ENCODE measurements at regions not wholly inside any gene's neighbourhood (a gene's known extent, or its start where the extent isn't known, plus 50 kb on each side); places are given as distances from the start of the nearest gene placed in this dataset.

- intact Hi-C loops (cut with DNase I) = loop anchor here (10.0 kb wide), 1 partner anchor 431 kb away; no protein-coding TSS in a partner anchor
- H3K4me3 ChIP-seq = no peak overlapping the region
- H3K27ac ChIP-seq (replicated peaks in 1 of 4) = no peak overlapping the region
These were observed 136.5 kb upstream of the RND3 start for GRCh38 chr2:150624001-150624401.

GRCh38 chr2:150621526-150622213 is 134.2 kb upstream of the RND3 start:
- Histone ChIP-seq H3K36me3 (no peaks in the 10 kb centered on the region), H3K9me3 (no peaks in the 10 kb centered on the region), H3K27ac (replicated peaks in 1 of 4) (peak overlapping the region; percentile 70 to 77 (median 74)), H3K4me1 (peaks cover 24 to 53% (median 45%) of the 10 kb centered on the region in 4 donors), H3K27me3 (no peaks in the 10 kb centered on the region), H3K4me3 (no peak overlapping the region)
- WGBS = 62% methylated on average over 4 of the region's 4 CpGs
- TF ChIP-seq CTCF (IDR thresholded peaks at IDR 0.05) = no peak
- no peak for TF ChIP-seq POLR2A (IDR thresholded peaks at IDR 0.05; ENCODE audit: low read depth)
- TF ChIP-seq POLR2AphosphoS5 (IDR thresholded peaks at IDR 0.05) = no peak
- TF ChIP-seq EP300 (IDR thresholded peaks at IDR 0.05) = no peak
- intact Hi-C loops (cut with DNase I) = loop anchor here (10.0 kb wide), 1 partner anchor 433 kb away; no protein-coding TSS in a partner anchor
- no peak for DNase-seq (ENCODE audit: extremely low spot score)

More at GRCh38 chr2:150624001-150624401, 136.5 kb upstream of the RND3 start:
- WGBS = 70% methylated on average over 5 of the region's 5 CpGs
- H3K27me3 ChIP-seq = no peaks in the 10 kb centered on the region
- DNase-seq (ENCODE audit: extremely low spot score) = no peak
- peaks cover 24 to 39% (median 33%) of the 10 kb centered on the region in 4 donors for H3K4me1 ChIP-seq
- H3K9me3 ChIP-seq = no peaks in the 10 kb centered on the region
- no peaks in the 10 kb centered on the region for H3K36me3 ChIP-seq
- TF ChIP-seq EP300 (IDR thresholded peaks at IDR 0.05) = no peak
- TF ChIP-seq CTCF (IDR thresholded peaks at IDR 0.05) = no peak
- TF ChIP-seq POLR2AphosphoS5 (IDR thresholded peaks at IDR 0.05) = no peak
- TF ChIP-seq POLR2A (IDR thresholded peaks at IDR 0.05; ENCODE audit: low read depth) = no peak

GRCh38 chr2:150620855-150621254 is 133.4 kb upstream of the RND3 start:
- Histone ChIP-seq H3K4me1 (peaks cover 24 to 53% (median 45%) of the 10 kb centered on the region in 4 donors), H3K27me3 (no peaks in the 10 kb centered on the region), H3K27ac (replicated peaks in 1 of 4) (peak overlapping the region; percentile 70 to 77 (median 74)), H3K36me3 (no peaks in the 10 kb centered on the region), H3K9me3 (no peaks in the 10 kb centered on the region), H3K4me3 (no peak overlapping the region)
- intact Hi-C loops (cut with DNase I) = loop anchor here (10.0 kb wide), 1 partner anchor 434 kb away; no protein-coding TSS in a partner anchor
- TF ChIP-seq POLR2A (IDR thresholded peaks at IDR 0.05; ENCODE audit: low read depth) = no peak
- TF ChIP-seq CTCF (IDR thresholded peaks at IDR 0.05) = no peak
- TF ChIP-seq EP300 (IDR thresholded peaks at IDR 0.05) = no peak
- TF ChIP-seq POLR2AphosphoS5 (IDR thresholded peaks at IDR 0.05) = no peak
- DNase-seq (ENCODE audit: extremely low spot score) = no peak
- 78% methylated on average over 6 of the region's 6 CpGs for WGBS

GRCh38 chr2:150620416-150620815 is 132.9 kb upstream of the RND3 start:
- intact Hi-C loops (cut with DNase I) = loop anchor here (10.0 kb wide), 1 partner anchor 434 kb away; no protein-coding TSS in a partner anchor
- H3K27me3 ChIP-seq = no peaks in the 10 kb centered on the region
- peaks cover 24 to 53% (median 45%) of the 10 kb centered on the region in 4 donors for H3K4me1 ChIP-seq
- H3K9me3 ChIP-seq = no peaks in the 10 kb centered on the region
- no peak for DNase-seq (ENCODE audit: extremely low spot score)
- no peak overlapping the region for H3K4me3 ChIP-seq
- peak overlapping the region; percentile 70 to 77 (median 74) for H3K27ac ChIP-seq (replicated peaks in 1 of 4)
- no peak for TF ChIP-seq EP300 (IDR thresholded peaks at IDR 0.05)
- TF ChIP-seq CTCF (IDR thresholded peaks at IDR 0.05) = no peak
- TF ChIP-seq POLR2AphosphoS5 (IDR thresholded peaks at IDR 0.05) = no peak
- TF ChIP-seq POLR2A (IDR thresholded peaks at IDR 0.05; ENCODE audit: low read depth) = no peak
- H3K36me3 ChIP-seq = no peaks in the 10 kb centered on the region

Data from esophagus muscularis mucosa (tissue), 4 donors.